ENCODE measurements at regions not wholly inside any gene's neighbourhood (a gene's known extent, or its start where the extent isn't known, plus 50 kb on each side); places are given as distances from the start of the nearest gene placed in this dataset.

- no peak for TF ChIP-seq POLR2AphosphoS5 (IDR thresholded peaks at IDR 0.05)
- TF ChIP-seq CTCF (IDR thresholded peaks at IDR 0.05 in 8 of 11, conservative IDR thresholded peaks at IDR 0.05 in 3 of 11): no peak
These were observed 180.8 kb upstream of the GAS1 start for GRCh38 chr9:87127978-87128614.
